ENCODE measurements at regions not wholly inside any gene's neighbourhood (a gene's known extent, or its start where the extent isn't known, plus 50 kb on each side); places are given as distances from the start of the nearest gene placed in this dataset.

- Histone ChIP-seq H3K9me3 (ENCODE audit: control insufficient read depth in 4 of 4, insufficient read depth in 3 of 4, low read length in 3 of 4) (peaks cover 0 to 2% (median under 1%) of the 10 kb centered on the region in 4 donors), H3K27me3 (ENCODE audit: control insufficient read depth in 3 of 3, insufficient read depth in 3 of 3, low read length in 2 of 3) (no peaks in the 10 kb centered on the region), H3K27ac (ENCODE audit: low read depth in 1 of 2, low read length in 1 of 2) (no peak overlapping the region), H3K4me3 (no peak overlapping the region), H3K36me3 (ENCODE audit: control insufficient read depth in 4 of 4, insufficient read depth in 4 of 4, low read length in 4 of 4) (no peaks in the 10 kb centered on the region), H3K4me1 (ENCODE audit: control insufficient read depth in 5 of 5, insufficient read depth in 5 of 5, low read length in 5 of 5) (no peaks in the 10 kb centered on the region), H3K9ac (ENCODE audit: insufficient read depth in 1 of 2, low read length in 2 of 2) (no peak overlapping the region)
- DNase-seq, result no peak
- TF ChIP-seq CTCF (IDR thresholded peaks at IDR 0.05; ENCODE audit: control extremely low read depth, extremely low read depth), result no peak
- ATAC-seq (ENCODE audit: insufficient read depth, low FRiP score), result no peak
- 81 to 89% methylated on average over 1 of the region's 1 CpG for WGBS, 2 donors
Observed at GRCh38 chr13:55615081-55615480, 1525.6 kb upstream of the PRR20A start.

- no peak for ATAC-seq (ENCODE audit: insufficient read depth, low FRiP score)
- Histone ChIP-seq H3K9ac (ENCODE audit: insufficient read depth in 1 of 2, low read length in 2 of 2) (no peak overlapping the region), H3K27me3 (ENCODE audit: control insufficient read depth in 3 of 3, insufficient read depth in 3 of 3, low read length in 2 of 3) (no peaks in the 10 kb centered on the region), H3K4me1 (ENCODE audit: control insufficient read depth in 5 of 5, insufficient read depth in 5 of 5, low read length in 5 of 5) (no peaks in the 10 kb centered on the region), H3K27ac (ENCODE audit: low read depth in 1 of 2, low read length in 1 of 2) (no peak overlapping the region), H3K4me3 (no peak overlapping the region), H3K9me3 (ENCODE audit: control insufficient read depth in 4 of 4, insufficient read depth in 3 of 4, low read length in 3 of 4) (peaks cover 0 to 2% (median 0%) of the 10 kb centered on the region in 4 donors), H3K36me3 (ENCODE audit: control insufficient read depth in 4 of 4, insufficient read depth in 4 of 4, low read length in 4 of 4) (no peaks in the 10 kb centered on the region)
- no peak for TF ChIP-seq CTCF (IDR thresholded peaks at IDR 0.05; ENCODE audit: control extremely low read depth, extremely low read depth)
- no peak for DNase-seq
- WGBS, 2 donors, result 90 to 92% methylated on average over 3 of the region's 3 CpGs
Observed at GRCh38 chr13:55617241-55617640, 1523.5 kb upstream of the PRR20A start.

GRCh38 chr13:55627221-55627620 lies 1513.5 kb upstream of the PRR20A start:
- DNase-seq (no peak), ATAC-seq (ENCODE audit: insufficient read depth, low FRiP score) (no peak)
- 65 to 74% methylated on average over 2 of the region's 2 CpGs for WGBS, 2 donors
- H3K27ac ChIP-seq (ENCODE audit: low read depth in 1 of 2, low read length in 1 of 2), result no peak overlapping the region
- peaks cover 0 to 5% (median 2%) of the 10 kb centered on the region in 4 donors for H3K9me3 ChIP-seq (ENCODE audit: control insufficient read depth in 4 of 4, insufficient read depth in 3 of 4, low read length in 3 of 4)
- H3K9ac ChIP-seq (ENCODE audit: insufficient read depth in 1 of 2, low read length in 2 of 2), result no peak overlapping the region
- H3K4me3 ChIP-seq, result no peak overlapping the region
- no peaks in the 10 kb centered on the region for H3K36me3 ChIP-seq (ENCODE audit: control insufficient read depth in 4 of 4, insufficient read depth in 4 of 4, low read length in 4 of 4)
- no peaks in the 10 kb centered on the region for H3K4me1 ChIP-seq (ENCODE audit: control insufficient read depth in 5 of 5, insufficient read depth in 5 of 5, low read length in 5 of 5)
- H3K27me3 ChIP-seq (ENCODE audit: control insufficient read depth in 3 of 3, insufficient read depth in 3 of 3, low read length in 2 of 3), result no peaks in the 10 kb centered on the region
- no peak for TF ChIP-seq CTCF (IDR thresholded peaks at IDR 0.05; ENCODE audit: control extremely low read depth, extremely low read depth)

GRCh38 chr13:55632402-55632801 lies 1508.3 kb upstream of the PRR20A start:
- ATAC-seq (ENCODE audit: insufficient read depth, low FRiP score), result no peak
- TF ChIP-seq CTCF (IDR thresholded peaks at IDR 0.05; ENCODE audit: control extremely low read depth, extremely low read depth), result no peak
- Histone ChIP-seq H3K4me1 (ENCODE audit: control insufficient read depth in 5 of 5, insufficient read depth in 5 of 5, low read length in 5 of 5) (no peaks in the 10 kb centered on the region), H3K4me3 (no peak overlapping the region), H3K9me3 (ENCODE audit: control insufficient read depth in 4 of 4, insufficient read depth in 3 of 4, low read length in 3 of 4) (peaks cover 0 to 8% (median 2%) of the 10 kb centered on the region in 4 donors), H3K27me3 (ENCODE audit: control insufficient read depth in 3 of 3, insufficient read depth in 3 of 3, low read length in 2 of 3) (no peaks in the 10 kb centered on the region), H3K27ac (ENCODE audit: low read depth in 1 of 2, low read length in 1 of 2) (no peak overlapping the region), H3K36me3 (ENCODE audit: control insufficient read depth in 4 of 4, insufficient read depth in 4 of 4, low read length in 4 of 4) (no peaks in the 10 kb centered on the region), H3K9ac (ENCODE audit: insufficient read depth in 1 of 2, low read length in 2 of 2) (no peak overlapping the region)
- peak in 1 of 3 donors; percentile 6 for DNase-seq

All from lung (tissue), 11 donors.